Endothelial cell of umbilical vein (primary cell): ENCODE measurements at regions not wholly inside any gene's neighbourhood (a gene's known extent, or its start where the extent isn't known, plus 50 kb on each side); places are given as distances from the start of the nearest gene placed in this dataset.

Experiments
- BruUV-seq: library from RNA; stranded (reverse); fragments of 400-500 nt; replicated peaks from 2 replicates; lab custom pipeline; 2021; lab: Mats Ljungman, UMichigan
- CTCF ChIA-PET: fragments of 300-600, 350-600 bp; sonication (Branson Sonifier 250); formaldehyde crosslinking; loops from one replicate; lab custom pipeline; 2021; ENCODE audit warnings: antibody characterized with exemption, inconsistent platforms; lab: Charles Lee
- POLR2A ChIA-PET: fragments of 300-600, 350-600 bp; sonication (Branson Sonifier 250); formaldehyde crosslinking; loops from one replicate; lab custom pipeline; 2021; ENCODE audit warnings: antibody characterized with exemption, inconsistent platforms; lab: Charles Lee
- DNase-seq: peaks from one replicate; pipeline ENCODE4 v3.0.0-alpha.2; 2011; ENCODE audit warnings: low read depth, low spot score
- FAIRE-seq: peaks from 2 replicates; lab custom pipeline; 2011; peaks lifted over from hg19 to GRCh38; lab: Jason Lieb, UNC
- H2AFZ ChIP-seq: 2 replicates; pipeline ENCODE4 v1.6.0; 2012; ENCODE audit warnings: low read depth, low read length, control low read depth, inconsistent platforms
- H3K27ac ChIP-seq: 2 replicates; pipeline ENCODE4 v1.5.1; 2011; ENCODE audit warnings: low read depth, mild to moderate bottlenecking, control low read depth, low read length, moderate library complexity; ENCODE audit not compliant: insufficient read depth
- H3K27me3 ChIP-seq, 2 experiments: 2 replicates each; pipeline versions ENCODE4 v1.6.0 to v1.6.1; 2011; ENCODE audit warnings: low read length in 2 of 2, mixed read lengths in 1 of 2; ENCODE audit not compliant: control insufficient read depth in 2 of 2, insufficient read depth in 2 of 2
- H3K36me3 ChIP-seq, 2 experiments: 2 replicates in 1 of 2; 3 replicates in 1 of 2; pipeline ENCODE4 v1.5.1; 2011; ENCODE audit warnings: low read length in 2 of 2, mild to moderate bottlenecking in 1 of 2, moderate library complexity in 1 of 2; ENCODE audit not compliant: control insufficient read depth in 2 of 2, insufficient read depth in 2 of 2; ENCODE audit errors: extremely low read depth in 1 of 2
- H3K4me1 ChIP-seq: 3 replicates; pipeline ENCODE4 v1.5.1; 2011; ENCODE audit warnings: mild to moderate bottlenecking, low read length; ENCODE audit not compliant: control insufficient read depth, insufficient read depth; ENCODE audit errors: extremely low read depth
- H3K4me2 ChIP-seq: 2 replicates; pipeline ENCODE4 v1.6.1; 2011; ENCODE audit warnings: low read length, control low read depth, mixed read lengths; ENCODE audit not compliant: insufficient read depth
- H3K4me3 ChIP-seq, 3 experiments: fragments of 200-600 bp in 1 of 3; sonication (generic), shearing (Covaris generic) in 1 of 3; replicated peaks in 1 of 3; 2 replicates each; pipeline ENCODE4 v1.5.1; 2011 to 2016; ENCODE audit warnings: control low read depth in 3 of 3, low read length in 3 of 3, mild to moderate bottlenecking in 2 of 3, inconsistent platforms in 1 of 3, low read depth in 1 of 3, moderate library complexity in 1 of 3; ENCODE audit not compliant: insufficient read depth in 1 of 3
- H3K79me2 ChIP-seq: 2 replicates; pipeline ENCODE4 v1.6.0; 2012; ENCODE audit warnings: low read length, inconsistent platforms; ENCODE audit not compliant: control insufficient read depth, insufficient read depth
- H3K9ac ChIP-seq: replicated peaks from 2 replicates; pipeline ENCODE3; 2011; ENCODE audit warnings: low read length, control low read depth; ENCODE audit not compliant: insufficient read depth; ENCODE audit errors: extremely low read depth
- H3K9me1 ChIP-seq: replicated peaks from 3 replicates; pipeline ENCODE4 v1.6.0; 2011; ENCODE audit warnings: mild to moderate bottlenecking, low read length; ENCODE audit not compliant: control insufficient read depth, insufficient read depth; ENCODE audit errors: extremely low read depth
- H3K9me3 ChIP-seq: replicated peaks from 2 replicates; pipeline ENCODE4 v1.5.1; 2012; ENCODE audit warnings: low read length, inconsistent platforms; ENCODE audit not compliant: control insufficient read depth, insufficient read depth
- H4K20me1 ChIP-seq: replicated peaks from 2 replicates; pipeline ENCODE3; 2011; ENCODE audit warnings: mild to moderate bottlenecking, low read length; ENCODE audit not compliant: control insufficient read depth, insufficient read depth; ENCODE audit errors: extremely low read depth
- CTCF ChIP-seq, 2 donors: IDR thresholded peaks; 1 replicate in 1 of 2; 2 replicates in 1 of 2; pipeline ENCODE4 v1.5.1; 2011; ENCODE audit warnings: low read length in 2 of 2, mild to moderate bottlenecking in 2 of 2, moderate library complexity in 2 of 2, control low read depth in 1 of 2, inconsistent platforms in 1 of 2, low read depth in 1 of 2; ENCODE audit not compliant: insufficient read depth in 1 of 2; ENCODE audit errors: extremely low read depth in 1 of 2
- EZH2 ChIP-seq: IDR thresholded peaks from 2 replicates; pipeline ENCODE4 v1.6.1; 2012; ENCODE audit warnings: borderline replicate concordance, low read depth, mild to moderate bottlenecking, moderate library complexity, low read length, inconsistent platforms; ENCODE audit not compliant: severe bottlenecking
- FOS ChIP-seq: IDR thresholded peaks from 2 replicates; pipeline ENCODE4 v1.6.1; 2011; ENCODE audit warnings: mild to moderate bottlenecking, low read length, moderate library complexity, borderline replicate concordance; ENCODE audit not compliant: insufficient read depth
- GATA2 ChIP-seq: IDR thresholded peaks from 2 replicates; pipeline ENCODE4 v1.7.0; 2011; ENCODE audit warnings: low read depth, mild to moderate bottlenecking, moderate library complexity, mixed read lengths, low read length; ENCODE audit not compliant: insufficient read length, insufficient read depth
- JUN ChIP-seq: IDR thresholded peaks from 2 replicates; pipeline ENCODE4 v1.6.1; 2011; ENCODE audit warnings: borderline replicate concordance, low read depth; ENCODE audit not compliant: insufficient read length, insufficient read depth
- MAX ChIP-seq: IDR thresholded peaks from 2 replicates; pipeline ENCODE4 v1.6.1; 2011; ENCODE audit not compliant: insufficient read depth, insufficient read length
- MYC ChIP-seq: IDR thresholded peaks from one replicate; pipeline ENCODE4 v1.6.1; 2011; ENCODE audit warnings: mild to moderate bottlenecking, low read depth, low read length
- POLR2A ChIP-seq: IDR thresholded peaks from 2 replicates; pipeline ENCODE4 v1.6.1; 2012; ENCODE audit warnings: low read depth, mild to moderate bottlenecking, control low read depth, low read length
- POLR2AphosphoS5 ChIP-seq: IDR thresholded peaks from 2 replicates; pipeline ENCODE4 v1.6.1; 2012; ENCODE audit warnings: low read depth, mild to moderate bottlenecking, control low read depth, low read length, moderate library complexity; ENCODE audit not compliant: insufficient read depth
- dilution Hi-C: fragments of 300-500 bp; cut with MboI; formaldehyde crosslinking; loops from one replicate; pipeline ENCODE4 v1.15.0; 2019; ENCODE audit warnings: low sequenced_read_pairs; ENCODE audit not compliant: extremely low pct_ligation_motif_present
- intact Hi-C: fragments of 100-400 bp; cut with micrococcal nuclease; formaldehyde crosslinking; loops from one replicate; pipeline ENCODE4 v1.10.0; 2022

GRCh38 chr13:84567848-84568247 lies 685.6 kb upstream of the SLITRK1 start:
- Histone ChIP-seq H3K4me1 (no peaks in the 10 kb centered on the region), H3K4me2 (no peak overlapping the region), H3K27ac (no peak overlapping the region), H2AFZ (no peak overlapping the region), H3K36me3 (no peaks in the 10 kb centered on the region), H3K9me1 (no peaks in the 10 kb centered on the region), H3K79me2 (no peaks in the 10 kb centered on the region), H3K4me3 (no peak overlapping the region), H4K20me1 (no peaks in the 10 kb centered on the region), H3K27me3 (no peaks in the 10 kb centered on the region), H3K9ac (no peak overlapping the region), H3K9me3 (peaks cover 2% of the 10 kb centered on the region)
- intact Hi-C loops, result no loop called here
- DNase-seq (no peak), FAIRE-seq (no peak)
- dilution Hi-C loops, result no loop called here
- no TSS peak for BruUV-seq
- no peak for TF ChIP-seq FOS
- no peak for TF ChIP-seq JUN
- TF ChIP-seq CTCF (IDR thresholded peaks at IDR 0.05; ENCODE audit: extremely low read depth in 1 of 2, insufficient read depth in 1 of 2, low read depth in 1 of 2, low read length in 2 of 2), result no peak
- no peak for TF ChIP-seq POLR2A
- TF ChIP-seq EZH2, result no peak
- no peak for TF ChIP-seq GATA2
- TF ChIP-seq MYC, result no peak
- TF ChIP-seq POLR2AphosphoS5, result no peak
- no peak for TF ChIP-seq MAX
- ChIA-PET POLR2A (no interaction called here), CTCF (no interaction called here)
